ENCODE measurements at regions not wholly inside any gene's neighbourhood (a gene's known extent, or its start where the extent isn't known, plus 50 kb on each side); places are given as distances from the start of the nearest gene placed in this dataset.
A peak's percentile ranks its signal among the peaks of the same experiment; 100 is the strongest.
"Not testable (repeated sequence)": the region's sequence is repeated elsewhere in the genome, so short reads cannot be mapped to it uniquely, and the experiment has no call there.

DNA sequence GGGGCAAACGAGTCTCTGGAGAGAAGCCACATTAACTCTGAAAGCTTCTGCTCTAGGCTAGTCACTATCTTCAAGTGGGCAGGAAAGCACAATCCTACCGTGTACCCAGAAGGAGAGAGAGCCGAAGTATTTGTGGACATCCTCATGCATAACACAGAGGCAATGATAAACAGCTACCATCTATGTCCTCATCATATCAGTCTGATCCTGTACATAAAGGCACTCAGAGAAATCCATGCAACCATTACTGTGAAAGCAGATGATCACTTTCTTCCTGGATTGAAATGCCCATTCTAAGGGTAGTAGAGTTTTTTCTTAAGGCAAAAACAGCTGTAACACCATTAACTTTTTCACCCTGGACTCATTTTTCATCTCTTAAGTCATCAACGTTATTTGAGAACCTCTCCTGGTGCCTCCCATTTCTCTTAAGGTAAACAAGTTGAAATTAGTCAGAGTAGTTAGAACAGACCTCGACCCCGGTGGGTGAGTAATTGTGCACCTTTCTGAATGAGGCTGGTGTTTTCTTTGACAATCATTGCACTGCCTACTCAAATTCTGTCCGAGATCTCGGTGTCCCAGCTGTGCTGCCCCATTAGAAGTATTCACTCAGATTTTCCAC is 327.4 kb downstream of the SHQ1 start:
- H3K27ac ChIP-seq (ENCODE audit: low read length): no peak overlapping the region
- H3K4me3 ChIP-seq (ENCODE audit: low read length): no peak overlapping the region
- no peaks in the 10 kb centered on the region for H3K36me3 ChIP-seq (ENCODE audit: control insufficient read depth, insufficient read depth, low read length)
- peaks cover 6% of the 10 kb centered on the region for H3K4me1 ChIP-seq (ENCODE audit: control insufficient read depth, insufficient read depth, low read length)
- DNase-seq: peak in 1 of 2 donors; percentile 29
- H3K9me3 ChIP-seq (ENCODE audit: control insufficient read depth, low read depth, low read length): no peaks in the 10 kb centered on the region
- no CpG with 5 or more reads among the region's 8 CpGs for WGBS (ENCODE audit: insufficient coverage, low lambda C conversion rate)
- no peaks in the 10 kb centered on the region for H3K27me3 ChIP-seq (ENCODE audit: control insufficient read depth, insufficient read depth, low read length)

DNA sequence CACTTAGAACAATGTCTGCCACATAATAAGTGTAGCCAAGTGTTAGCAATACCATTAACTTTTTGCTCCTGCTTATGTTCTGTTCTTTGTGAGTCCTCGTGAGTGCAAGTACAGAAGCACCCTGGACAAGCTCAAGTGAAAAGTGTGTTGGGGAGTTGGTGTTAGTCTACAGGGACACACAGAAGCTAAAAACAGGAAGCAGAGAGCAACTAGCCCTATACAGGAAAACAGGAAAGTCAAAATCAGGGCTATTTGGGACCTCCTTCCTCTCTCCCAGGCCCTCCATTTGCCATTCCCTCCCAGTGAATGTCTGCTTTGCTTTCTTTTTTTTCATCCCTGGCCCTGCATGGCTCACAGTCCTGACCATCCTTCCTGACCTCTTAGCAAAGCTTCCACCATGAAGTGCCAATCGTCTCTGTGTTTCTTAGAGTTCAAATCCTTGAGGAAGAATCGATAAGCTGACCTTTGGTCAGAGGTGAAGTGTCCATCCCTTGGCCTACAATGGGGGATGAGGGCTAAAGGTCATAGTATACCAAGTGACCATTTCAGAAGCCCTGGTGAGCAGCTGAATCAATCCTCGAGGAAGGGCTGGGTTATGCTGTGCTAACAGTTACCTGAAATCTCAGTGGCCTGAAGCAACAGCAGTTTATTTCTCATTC is 328.2 kb downstream of the SHQ1 start:
- WGBS (ENCODE audit: insufficient coverage, low lambda C conversion rate): no CpG with 5 or more reads among the region's 4 CpGs
- DNase-seq: no peak
- H3K4me3 ChIP-seq (ENCODE audit: low read length): no peak overlapping the region
- peaks cover 6% of the 10 kb centered on the region for H3K4me1 ChIP-seq (ENCODE audit: control insufficient read depth, insufficient read depth, low read length)
- H3K36me3 ChIP-seq (ENCODE audit: control insufficient read depth, insufficient read depth, low read length): no peaks in the 10 kb centered on the region
- no peaks in the 10 kb centered on the region for H3K27me3 ChIP-seq (ENCODE audit: control insufficient read depth, insufficient read depth, low read length)
- H3K9me3 ChIP-seq (ENCODE audit: control insufficient read depth, low read depth, low read length): no peaks in the 10 kb centered on the region
- no peak overlapping the region for H3K27ac ChIP-seq (ENCODE audit: low read length)

DNA sequence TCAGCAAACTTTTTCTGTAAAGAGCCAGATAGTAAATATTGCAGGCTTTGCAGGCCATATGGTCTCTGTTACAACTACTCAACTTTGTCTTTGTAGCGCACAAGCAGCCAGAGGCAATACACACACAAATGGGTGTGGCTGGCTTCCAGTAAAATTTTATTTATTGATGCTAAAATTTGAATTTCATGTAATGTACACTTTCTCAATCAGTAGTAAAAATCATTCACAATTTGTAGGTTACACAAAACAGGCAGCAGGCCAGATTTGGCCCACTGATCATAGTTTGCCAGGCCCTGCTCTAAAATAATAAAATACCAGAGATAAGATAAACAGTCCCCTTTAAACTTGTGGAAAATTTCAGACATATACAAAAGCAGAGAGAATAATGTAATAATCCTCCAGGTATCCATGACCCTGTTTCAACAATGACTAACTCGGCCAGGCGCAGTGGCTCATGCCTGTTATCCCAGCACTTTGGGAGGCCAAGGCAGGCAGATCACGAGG is 330.3 kb downstream of the SHQ1 start:
- H3K4me3 ChIP-seq (ENCODE audit: low read length): no peak overlapping the region
- DNase-seq: peak; percentile 27 to 71
- WGBS (ENCODE audit: insufficient coverage, low lambda C conversion rate): no CpG with 5 or more reads among the region's 4 CpGs
- H3K27me3 ChIP-seq (ENCODE audit: control insufficient read depth, insufficient read depth, low read length): no peaks in the 10 kb centered on the region
- H3K4me1 ChIP-seq (ENCODE audit: control insufficient read depth, insufficient read depth, low read length): peaks cover 6% of the 10 kb centered on the region
- H3K27ac ChIP-seq (ENCODE audit: low read length): peak overlapping the region; percentile 16
- no peaks in the 10 kb centered on the region for H3K9me3 ChIP-seq (ENCODE audit: control insufficient read depth, low read depth, low read length)
- H3K36me3 ChIP-seq (ENCODE audit: control insufficient read depth, insufficient read depth, low read length): no peaks in the 10 kb centered on the region

DNA sequence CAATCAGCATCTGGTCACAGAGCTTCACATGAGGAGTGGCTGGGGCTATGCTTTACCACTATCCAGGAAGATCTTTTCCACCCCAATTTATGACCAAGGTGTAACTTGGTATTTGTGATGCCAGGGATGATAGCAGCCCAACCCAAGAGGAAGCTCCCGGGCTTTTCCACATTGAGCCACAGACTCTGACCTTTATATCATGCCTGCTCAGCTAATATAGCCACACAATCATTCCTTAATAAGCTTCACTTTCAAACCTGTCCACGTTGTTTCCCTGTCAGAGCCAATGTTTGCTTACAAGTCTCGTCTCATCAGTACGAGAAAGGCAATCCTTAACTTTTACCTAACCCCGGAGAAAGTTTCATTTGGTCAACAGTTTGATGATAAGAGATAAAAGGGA is 330.9 kb downstream of the SHQ1 start:
- Histone ChIP-seq H3K4me3 (ENCODE audit: low read length) (no peak overlapping the region), H3K4me1 (ENCODE audit: control insufficient read depth, insufficient read depth, low read length) (peaks cover 6% of the 10 kb centered on the region), H3K27me3 (ENCODE audit: control insufficient read depth, insufficient read depth, low read length) (no peaks in the 10 kb centered on the region), H3K27ac (ENCODE audit: low read length) (peak overlapping the region; percentile 16), H3K9me3 (ENCODE audit: control insufficient read depth, low read depth, low read length) (no peaks in the 10 kb centered on the region), H3K36me3 (ENCODE audit: control insufficient read depth, insufficient read depth, low read length) (no peaks in the 10 kb centered on the region)
- no CpG with 5 or more reads among the region's 5 CpGs for WGBS (ENCODE audit: insufficient coverage, low lambda C conversion rate)
- DNase-seq: peak; percentile 47 to 79

GRCh38 chr3:72516361-72516760 is 331.9 kb downstream of the SHQ1 start:
- no peak overlapping the region for H3K4me3 ChIP-seq (ENCODE audit: low read length)
- no peaks in the 10 kb centered on the region for H3K9me3 ChIP-seq (ENCODE audit: control insufficient read depth, low read depth, low read length)
- WGBS (ENCODE audit: insufficient coverage, low lambda C conversion rate): 100% methylated on average over 1 of the region's 2 CpGs
- DNase-seq: no peak
- H3K27me3 ChIP-seq (ENCODE audit: control insufficient read depth, insufficient read depth, low read length): no peaks in the 10 kb centered on the region
- no peak overlapping the region for H3K27ac ChIP-seq (ENCODE audit: low read length)
- H3K4me1 ChIP-seq (ENCODE audit: control insufficient read depth, insufficient read depth, low read length): peaks cover 6% of the 10 kb centered on the region
- H3K36me3 ChIP-seq (ENCODE audit: control insufficient read depth, insufficient read depth, low read length): no peaks in the 10 kb centered on the region

DNA sequence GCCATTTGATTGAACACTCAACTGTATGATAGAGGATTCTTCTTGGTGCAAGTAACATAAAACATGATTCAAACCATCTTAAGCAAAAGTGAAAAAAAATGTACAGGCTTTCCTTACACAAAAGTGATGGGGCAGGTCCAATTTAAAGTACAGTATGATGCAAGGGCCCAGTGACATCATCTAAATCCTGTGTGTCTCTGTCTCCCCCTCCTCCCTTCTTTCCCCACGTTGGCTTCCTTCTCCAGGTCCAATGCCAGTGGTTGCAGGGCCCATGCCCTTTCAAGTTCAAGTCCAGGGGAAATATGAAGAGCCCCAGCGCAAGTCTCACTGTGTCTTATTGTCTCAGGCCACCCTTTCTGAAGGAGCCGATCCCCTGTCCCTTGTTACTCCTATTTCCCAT is 332.3 kb downstream of the SHQ1 start:
- Histone ChIP-seq H3K27me3 (ENCODE audit: control insufficient read depth, insufficient read depth, low read length) (no peaks in the 10 kb centered on the region), H3K36me3 (ENCODE audit: control insufficient read depth, insufficient read depth, low read length) (no peaks in the 10 kb centered on the region), H3K4me3 (ENCODE audit: low read length) (no peak overlapping the region), H3K9me3 (ENCODE audit: control insufficient read depth, low read depth, low read length) (no peaks in the 10 kb centered on the region), H3K27ac (ENCODE audit: low read length) (no peak overlapping the region), H3K4me1 (ENCODE audit: control insufficient read depth, insufficient read depth, low read length) (peaks cover 6% of the 10 kb centered on the region)
- WGBS (ENCODE audit: insufficient coverage, low lambda C conversion rate): no CpG with 5 or more reads among the region's 3 CpGs
- no peak for DNase-seq

DNA sequence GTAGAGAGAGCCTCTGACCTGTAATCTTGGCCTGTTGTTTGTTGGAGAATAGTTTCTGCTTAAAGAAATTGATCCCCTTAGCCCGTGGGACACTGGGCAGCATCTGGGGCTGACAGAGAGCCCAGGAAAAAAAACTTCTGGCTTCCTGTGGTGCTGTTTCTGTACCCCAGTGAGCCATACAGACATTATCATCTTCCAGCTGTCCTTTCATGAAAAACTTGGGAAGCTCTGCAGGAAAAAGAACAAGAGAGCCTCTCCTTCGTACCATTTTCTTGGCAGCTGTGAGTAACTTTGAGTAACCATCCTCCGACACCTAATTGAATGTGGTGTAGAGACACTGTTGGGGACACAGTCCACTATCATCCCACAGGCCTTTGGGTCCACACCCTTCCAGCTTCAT is 333.0 kb downstream of the SHQ1 start:
- DNase-seq: no peak
- Histone ChIP-seq H3K27ac (ENCODE audit: low read length) (no peak overlapping the region), H3K36me3 (ENCODE audit: control insufficient read depth, insufficient read depth, low read length) (no peaks in the 10 kb centered on the region), H3K4me3 (ENCODE audit: low read length) (no peak overlapping the region), H3K27me3 (ENCODE audit: control insufficient read depth, insufficient read depth, low read length) (no peaks in the 10 kb centered on the region), H3K9me3 (ENCODE audit: control insufficient read depth, low read depth, low read length) (no peaks in the 10 kb centered on the region), H3K4me1 (ENCODE audit: control insufficient read depth, insufficient read depth, low read length) (peaks cover 6% of the 10 kb centered on the region)
- no CpG with 5 or more reads among the region's 3 CpGs for WGBS (ENCODE audit: insufficient coverage, low lambda C conversion rate)

DNA sequence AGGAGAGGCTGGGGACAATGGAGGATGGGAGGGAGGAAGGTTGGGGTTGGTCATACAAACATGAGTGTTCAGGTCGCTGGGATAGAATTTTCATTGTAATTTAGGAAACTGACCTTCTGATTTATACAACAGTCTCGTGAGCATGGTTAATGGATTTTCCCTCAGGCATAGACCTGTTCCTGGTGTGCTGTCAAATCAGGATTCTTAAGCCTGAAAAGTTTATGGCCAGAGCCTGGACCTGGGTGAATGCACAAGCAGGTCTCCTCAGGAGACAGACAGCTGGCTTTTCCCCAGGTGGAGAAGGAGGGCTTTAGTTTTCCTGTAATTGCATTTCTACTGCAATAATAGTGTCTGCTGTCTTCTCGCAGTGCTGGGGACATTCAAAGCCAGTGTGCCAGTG is 338.0 kb downstream of the SHQ1 start:
- DNase-seq: no peak
- Histone ChIP-seq H3K27ac (ENCODE audit: low read length) (no peak overlapping the region), H3K9me3 (ENCODE audit: control insufficient read depth, low read depth, low read length) (no peaks in the 10 kb centered on the region), H3K27me3 (ENCODE audit: control insufficient read depth, insufficient read depth, low read length) (no peaks in the 10 kb centered on the region), H3K4me1 (ENCODE audit: control insufficient read depth, insufficient read depth, low read length) (no peaks in the 10 kb centered on the region), H3K4me3 (ENCODE audit: low read length) (no peak overlapping the region), H3K36me3 (ENCODE audit: control insufficient read depth, insufficient read depth, low read length) (no peaks in the 10 kb centered on the region)
- no CpG with 5 or more reads among the region's 3 CpGs for WGBS (ENCODE audit: insufficient coverage, low lambda C conversion rate)

DNA sequence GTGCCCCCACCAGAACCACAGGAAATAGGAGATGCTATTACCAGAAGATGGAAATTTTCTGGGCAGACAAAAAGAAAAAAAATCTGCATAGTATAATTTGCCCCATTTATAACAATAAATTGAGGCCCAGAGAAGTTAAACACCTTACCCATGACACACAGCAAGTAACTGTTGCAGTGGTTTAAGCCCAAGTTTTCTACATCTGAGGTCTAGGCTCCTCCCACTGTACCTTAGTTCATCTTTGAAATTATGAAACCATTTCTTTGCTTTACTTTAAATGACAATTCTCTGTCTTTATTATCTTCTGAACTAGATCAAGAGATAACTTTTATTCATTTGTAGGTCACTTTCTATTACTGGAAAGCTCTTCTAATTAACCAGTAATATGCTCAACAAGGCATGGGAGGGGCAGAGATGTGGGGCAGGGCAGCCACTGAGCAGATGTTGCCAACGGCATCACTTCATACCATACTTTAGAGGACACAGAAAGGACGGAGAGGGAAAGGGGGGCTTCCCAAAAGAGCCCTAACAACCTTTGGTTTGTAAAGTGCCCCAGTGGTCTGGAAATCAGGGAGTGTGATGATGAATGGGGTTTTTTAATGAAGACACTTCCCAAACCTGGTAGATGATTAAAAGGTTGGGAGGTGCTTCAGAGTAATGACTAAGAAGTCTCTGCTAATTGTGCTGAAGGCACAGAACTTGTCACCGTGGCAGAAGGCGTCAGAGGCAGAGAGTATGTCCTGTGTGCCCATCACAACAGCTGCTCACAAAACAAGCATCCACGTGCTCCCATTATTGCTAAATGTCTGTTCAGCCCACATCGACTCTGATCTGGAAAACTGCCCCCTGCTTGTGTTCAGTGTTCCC is 342.5 kb downstream of the SHQ1 start:
- DNase-seq: no peak
- no peaks in the 10 kb centered on the region for H3K36me3 ChIP-seq (ENCODE audit: control insufficient read depth, insufficient read depth, low read length)
- no peaks in the 10 kb centered on the region for H3K4me1 ChIP-seq (ENCODE audit: control insufficient read depth, insufficient read depth, low read length)
- no peak overlapping the region for H3K27ac ChIP-seq (ENCODE audit: low read length)
- H3K9me3 ChIP-seq (ENCODE audit: control insufficient read depth, low read depth, low read length): no peaks in the 10 kb centered on the region
- H3K27me3 ChIP-seq (ENCODE audit: control insufficient read depth, insufficient read depth, low read length): no peaks in the 10 kb centered on the region
- H3K4me3 ChIP-seq (ENCODE audit: low read length): no peak overlapping the region
- 60% methylated on average over 1 of the region's 6 CpGs for WGBS (ENCODE audit: insufficient coverage, low lambda C conversion rate)

DNA sequence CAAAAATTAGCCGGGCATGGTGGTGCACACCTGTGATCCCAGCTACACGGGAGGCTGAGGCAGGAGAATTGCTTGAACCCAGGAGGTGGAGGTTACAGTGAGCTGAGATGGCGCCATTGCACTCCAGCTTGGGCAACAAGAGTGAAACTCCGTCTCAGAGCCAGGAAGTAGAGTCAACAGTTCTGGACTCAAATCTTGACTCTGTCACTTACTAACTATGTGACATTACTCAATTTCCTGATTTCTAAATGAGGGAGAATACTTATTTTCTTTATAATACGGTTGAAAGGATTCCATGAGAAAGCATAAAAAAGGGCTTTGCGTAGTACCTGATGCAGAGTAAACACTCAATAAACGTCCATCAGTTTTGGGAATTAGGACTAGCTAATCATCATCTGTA is 350.7 kb downstream of the SHQ1 start:
- not testable (repeated sequence) for H3K4me3 ChIP-seq (ENCODE audit: low read length); H3K27me3 ChIP-seq (ENCODE audit: control insufficient read depth, insufficient read depth, low read length); H3K27ac ChIP-seq (ENCODE audit: low read length); H3K9me3 ChIP-seq (ENCODE audit: control insufficient read depth, low read depth, low read length); DNase-seq; H3K4me1 ChIP-seq (ENCODE audit: control insufficient read depth, insufficient read depth, low read length); H3K36me3 ChIP-seq (ENCODE audit: control insufficient read depth, insufficient read depth, low read length)
- WGBS (ENCODE audit: insufficient coverage, low lambda C conversion rate): 83% methylated on average over 3 of the region's 7 CpGs
